ENCODE measurements at regions not wholly inside any gene's neighbourhood (a gene's known extent, or its start where the extent isn't known, plus 50 kb on each side); places are given as distances from the start of the nearest gene placed in this dataset.

- no peak for TF ChIP-seq CTCF (IDR thresholded peaks at IDR 0.05)
- TF ChIP-seq POLR2AphosphoS5 (IDR thresholded peaks at IDR 0.05): no peak
These were observed 63.8 kb upstream of the ANXA10 start for GRCh38 chr4:168028568-168028967.
